K562 (cell line): ENCODE measurements at regions not wholly inside any gene's neighbourhood (a gene's known extent, or its start where the extent isn't known, plus 50 kb on each side); places are given as distances from the start of the nearest gene placed in this dataset.

Experiments used
- ATAC-seq: fragments of 200-7000 bp; cut with Tn5 transposase; 3 replicates; pipeline ENCODE4 v1.9.1; 2020; ENCODE audit warnings: moderate library complexity
- BruUV-seq: library from RNA; stranded (reverse); fragments of 400-500 nt; replicated peaks from 2 replicates; lab custom pipeline; 2021; lab: Mats Ljungman, UMichigan
- CTCF ChIA-PET: fragments of 300-600 bp; formaldehyde crosslinking; extraction: SDS; loops from one replicate; lab custom pipeline; 2021; ENCODE audit warnings: low intra/inter-chr PET ratio; lab: Yijun Ruan, JAX
- POLR2A ChIA-PET: fragments of 300-600, 350-650 bp; sonication (Branson Sonifier 250); formaldehyde crosslinking; extraction: SDS; loops from one replicate; lab custom pipeline; 2021; ENCODE audit warnings: antibody characterized with exemption, inconsistent platforms; lab: Yijun Ruan, JAX
- DNase-seq, 4 experiments: peaks; one replicate each; pipeline versions ENCODE4 v3.0.0 to v3.0.0-alpha.2; 2011 to 2018; ENCODE audit warnings: low spot score in 3 of 4, mixed read lengths in 3 of 4; ENCODE audit errors: extremely low read depth in 1 of 4
- FAIRE-seq: peaks from 2 replicates; lab custom pipeline; 2011; peaks lifted over from hg19 to GRCh38; lab: Jason Lieb, UNC
- H2AFZ ChIP-seq: 2 replicates; pipeline ENCODE4 v1.6.0; 2011; ENCODE audit warnings: low read depth, low read length, control low read depth, inconsistent platforms
- H3K27ac ChIP-seq: fragments of 200-600 bp; 3 replicates; pipeline ENCODE4 v1.8.0; 2011; ENCODE audit warnings: low read depth, mild to moderate bottlenecking, control low read depth, inconsistent platforms, low read length, moderate library complexity, mixed read lengths; ENCODE audit errors: extremely low read depth
- H3K27me3 ChIP-seq, 2 experiments: fragments of 300-600 bp in 1 of 2; 2 replicates in 1 of 2; 3 replicates in 1 of 2; pipeline versions ENCODE4 v1.6.0 to v1.8.0; 2011; ENCODE audit warnings: inconsistent platforms in 2 of 2, low read length in 2 of 2, mild to moderate bottlenecking in 1 of 2, mixed read lengths in 1 of 2, moderate library complexity in 1 of 2; ENCODE audit not compliant: control insufficient read depth in 2 of 2, insufficient read depth in 2 of 2
- H3K36me3 ChIP-seq: fragments of 300-600 bp; 3 replicates; pipeline ENCODE4 v1.8.0; 2011; ENCODE audit warnings: mild to moderate bottlenecking, low read length, inconsistent platforms; ENCODE audit not compliant: control insufficient read depth, insufficient read depth
- H3K4me1 ChIP-seq, 2 experiments: fragments of 200-600 bp in 1 of 2; replicated peaks in 1 of 2; 2 replicates in 1 of 2; 3 replicates in 1 of 2; pipeline versions ENCODE4 v1.5.1 to v1.8.0; 2011; ENCODE audit warnings: inconsistent platforms in 2 of 2, low read length in 2 of 2, mild to moderate bottlenecking in 1 of 2, mixed read lengths in 1 of 2, moderate library complexity in 1 of 2; ENCODE audit not compliant: control insufficient read depth in 2 of 2, insufficient read depth in 2 of 2
- H3K4me2 ChIP-seq: 2 replicates; pipeline ENCODE4 v1.6.1; 2011; ENCODE audit warnings: low read length, control low read depth, inconsistent platforms, mixed read lengths; ENCODE audit not compliant: insufficient read depth
- H3K4me3 ChIP-seq: fragments of 200-600 bp; sonication (generic), shearing (Covaris generic); 2 replicates; pipeline ENCODE4 v1.5.1; 2016; ENCODE audit warnings: control low read depth, inconsistent platforms
- H3K79me2 ChIP-seq: fragments of 200-600 bp; 3 replicates; pipeline ENCODE4 v1.8.0; 2011; ENCODE audit warnings: low read length, inconsistent platforms; ENCODE audit not compliant: control insufficient read depth, insufficient read depth
- H3K9ac ChIP-seq, 2 experiments: 2 replicates each; pipeline versions ENCODE4 v1.6.0 to v1.6.1; 2011; ENCODE audit warnings: low read depth in 2 of 2, low read length in 2 of 2, control low read depth in 1 of 2, inconsistent platforms in 1 of 2, mild to moderate bottlenecking in 1 of 2, mixed read lengths in 1 of 2; ENCODE audit not compliant: insufficient read depth in 1 of 2
- H3K9me1 ChIP-seq: one replicate; pipeline ENCODE4 v1.6.0; 2011; ENCODE audit warnings: inconsistent platforms, mild to moderate bottlenecking, low read length, moderate library complexity; ENCODE audit not compliant: control insufficient read depth, insufficient read depth
- H3K9me3 ChIP-seq: replicated peaks from 2 replicates; pipeline ENCODE4 v1.5.1; 2011; ENCODE audit warnings: low read depth, low read length, inconsistent platforms; ENCODE audit not compliant: control insufficient read depth, insufficient read depth
- H4K20me1 ChIP-seq: replicated peaks from 2 replicates; pipeline ENCODE4 v1.6.1; 2011; ENCODE audit warnings: low read length, inconsistent platforms, mixed read lengths; ENCODE audit not compliant: control insufficient read depth, insufficient read depth
- BMI1 ChIP-seq: fragments of 150-350 bp; IDR thresholded peaks from 2 replicates; pipeline ENCODE4 v1.6.1; 2014; ENCODE audit warnings: low read length
- CHCHD3 ChIP-seq: fragments of 250-450 bp; sonication (Bioruptor Pico); IDR thresholded peaks from 2 replicates; pipeline ENCODE4 v2.1.2; 2022; ENCODE audit warnings: mild to moderate bottlenecking
- CHD4 ChIP-seq: fragments of 200-600 bp; sonication (generic); IDR thresholded peaks from 3 replicates; pipeline ENCODE4 v1.6.1; 2012; ENCODE audit warnings: low read depth, mild to moderate bottlenecking, mixed read lengths, low read length, inconsistent platforms; ENCODE audit not compliant: insufficient read depth, insufficient replicate concordance, poor library complexity, severe bottlenecking
- DDX20 ChIP-seq: fragments of 450-650 bp; IDR thresholded peaks from 2 replicates; pipeline ENCODE4 v1.6.1; 2016; ENCODE audit warnings: missing genetic modification characterization, low read depth, mild to moderate bottlenecking, missing compliant biosample characterization, moderate library complexity
- JUNB ChIP-seq: fragments of 450-650 bp; formaldehyde crosslinking; conservative IDR thresholded peaks from 2 replicates; pipeline ENCODE4 v1.4.0; 2020; ENCODE audit warnings: mild to moderate bottlenecking
- MTA3 ChIP-seq: fragments of 450-650 bp; formaldehyde crosslinking; IDR thresholded peaks from 2 replicates; pipeline ENCODE4 v1.6.1; 2017; ENCODE audit warnings: mild to moderate bottlenecking, borderline replicate concordance
- NR2C2 ChIP-seq, 2 experiments: fragments of 200-800 bp in 1 of 2; sonication (Bioruptor generic) in 1 of 2; sonication (generic) in 1 of 2; formaldehyde crosslinking in 1 of 2; IDR thresholded peaks; 2 replicates each; pipeline versions ENCODE4 v1.6.1 to v1.8.0; 2016 to 2022; ENCODE audit warnings: mild to moderate bottlenecking in 1 of 2, missing compliant biosample characterization in 1 of 2, missing genetic modification characterization in 1 of 2, missing genetic modification reagents in 1 of 2
- RAD21 ChIP-seq, 2 experiments: fragments of 250-450 bp in 1 of 2; fragments of 450-650 bp in 1 of 2; sonication (Bioruptor Pico) in 1 of 2; formaldehyde crosslinking in 1 of 2; IDR thresholded peaks in 1 of 2; conservative IDR thresholded peaks in 1 of 2; 2 replicates each; pipeline versions ENCODE4 v1.4.0 to v1.8.0; 2020 to 2022; ENCODE audit warnings: mild to moderate bottlenecking in 2 of 2, moderate library complexity in 1 of 2
- SIN3B ChIP-seq: fragments of 450-650 bp; IDR thresholded peaks from 2 replicates; pipeline ENCODE4 v1.6.1; 2017; ENCODE audit warnings: low read depth, mild to moderate bottlenecking, moderate library complexity
- SMAD2 ChIP-seq: fragments of 150-350 bp; IDR thresholded peaks from 2 replicates; pipeline ENCODE4 v1.6.1; 2014; ENCODE audit warnings: low read depth, mild to moderate bottlenecking, low read length
- SRSF9 ChIP-seq: fragments of 200-400 bp; formaldehyde crosslinking; IDR thresholded peaks from 2 replicates; pipeline ENCODE4 v1.6.1; 2017; ENCODE audit warnings: low read depth, low read length, borderline replicate concordance
- WGBS: fragments of 100-300 bp; shearing (Covaris generic); methylation state at CpG from one replicate; pipeline ENCODE4 v1.1.6; 2016; ENCODE audit warnings: low coverage, mixed read lengths; ENCODE audit not compliant: insufficient coverage; ENCODE audit errors: missing lambda C conversion rate; 5-methylcytosine and 5-hydroxymethylcytosine counted together
- in situ Hi-C: fragments of 300-500 bp; cut with MboI; formaldehyde crosslinking; loops from 4 replicates; pipeline ENCODE4 v1.15.0; 2018; ENCODE audit warnings: inconsistent platforms, mixed read lengths
- intact Hi-C: fragments of 100-400 bp; cut with micrococcal nuclease; formaldehyde crosslinking; loops from 2 replicates; pipeline ENCODE4 v1.14.2; 2022

DNA sequence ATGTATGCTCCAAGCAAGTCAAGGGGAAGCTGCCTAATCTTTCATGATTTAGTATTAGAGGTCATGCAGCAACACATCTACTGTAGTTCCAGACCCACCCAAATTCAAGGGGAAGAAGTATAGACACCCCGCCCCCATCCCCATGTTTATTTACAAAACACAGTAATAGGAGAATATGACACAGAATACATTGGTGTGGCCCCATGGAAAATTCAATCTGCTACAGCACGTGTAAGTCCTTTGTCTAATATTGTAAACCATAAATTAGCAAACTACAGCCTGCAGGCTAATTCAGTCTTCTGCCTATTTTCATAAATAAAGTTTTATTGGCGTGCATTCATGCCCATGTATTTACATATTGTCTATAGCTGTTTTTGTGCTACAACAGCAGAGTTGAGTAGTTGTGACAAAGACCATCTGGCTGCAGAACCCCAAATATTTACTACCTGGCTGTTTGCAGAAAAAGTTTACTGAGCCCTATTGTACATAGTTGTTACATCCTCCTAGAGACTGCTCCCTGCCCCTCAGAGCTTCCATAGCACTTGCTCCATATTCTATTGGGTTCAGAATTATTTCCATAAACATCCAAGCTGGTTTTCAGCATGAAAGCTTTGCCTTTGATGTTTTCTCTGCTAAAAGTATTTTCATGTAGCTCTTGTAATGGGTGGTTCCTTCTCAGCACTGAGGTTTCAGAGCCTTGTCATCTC is 326.8 kb upstream of the CPEB2 start:
- Histone ChIP-seq H3K9ac (no peak overlapping the region), H3K4me3 (no peak overlapping the region), H3K4me2 (no peak overlapping the region), H3K9me1 (no peaks in the 10 kb centered on the region), H4K20me1 (no peaks in the 10 kb centered on the region)
- 2% methylated on average over 3 of the region's 3 CpGs for WGBS
- BruUV-seq, result no TSS peak
- ATAC-seq, result no peak
- intact Hi-C loops, result no loop called here
- ChIA-PET CTCF (no interaction called here), POLR2A (no interaction called here)
- TF ChIP-seq MTA3 (no peak), CHD4 (no peak), SRSF9 (no peak), SMAD2 (no peak), CHCHD3 (no peak), JUNB (CRISPR knock-in tag) (no peak), DDX20 (tag) (no peak), NR2C2 (CRISPR knock-in tag; IDR thresholded peaks at IDR 0.05) (no peak), NR2C2 (tag; IDR thresholded peaks at IDR 0.05) (no peak), SIN3B (no peak), BMI1 (no peak), RAD21 (CRISPR knock-in tag; conservative IDR thresholded peaks at IDR 0.05 in 1 of 2, IDR thresholded peaks at IDR 0.05 in 1 of 2) (no peak)
- TF ChIP-seq, all 486 proteins: peak for 0
- Histone ChIP-seq H3K27me3 (no peaks in the 10 kb centered on the region), H3K36me3 (no peaks in the 10 kb centered on the region), H3K9me3 (no peaks in the 10 kb centered on the region), H3K27ac (no peak overlapping the region), H3K4me1 (no peaks in the 10 kb centered on the region), H3K79me2 (no peaks in the 10 kb centered on the region), H2AFZ (no peak overlapping the region)
- in situ Hi-C loops, result no loop called here
- no peak for FAIRE-seq
- no peak for DNase-seq
